GM12865 (cell line): ENCODE measurements at regions not wholly inside any gene's neighbourhood (a gene's known extent, or its start where the extent isn't known, plus 50 kb on each side); places are given as distances from the start of the nearest gene placed in this dataset.

Experiments
- DNase-seq: peaks from one replicate; pipeline ENCODE4 v3.0.0; 2010; ENCODE audit warnings: low read depth
- H3K4me3 ChIP-seq: 2 replicates; pipeline ENCODE4 v1.5.1; 2011; ENCODE audit warnings: mild to moderate bottlenecking, low read depth, low read length, control low read depth
- CTCF ChIP-seq: IDR thresholded peaks from 2 replicates; pipeline ENCODE4 v1.5.1; 2011; ENCODE audit warnings: low read length, control low read depth, low read depth, inconsistent platforms; ENCODE audit not compliant: insufficient read depth; ENCODE audit errors: missing control alignments

DNA sequence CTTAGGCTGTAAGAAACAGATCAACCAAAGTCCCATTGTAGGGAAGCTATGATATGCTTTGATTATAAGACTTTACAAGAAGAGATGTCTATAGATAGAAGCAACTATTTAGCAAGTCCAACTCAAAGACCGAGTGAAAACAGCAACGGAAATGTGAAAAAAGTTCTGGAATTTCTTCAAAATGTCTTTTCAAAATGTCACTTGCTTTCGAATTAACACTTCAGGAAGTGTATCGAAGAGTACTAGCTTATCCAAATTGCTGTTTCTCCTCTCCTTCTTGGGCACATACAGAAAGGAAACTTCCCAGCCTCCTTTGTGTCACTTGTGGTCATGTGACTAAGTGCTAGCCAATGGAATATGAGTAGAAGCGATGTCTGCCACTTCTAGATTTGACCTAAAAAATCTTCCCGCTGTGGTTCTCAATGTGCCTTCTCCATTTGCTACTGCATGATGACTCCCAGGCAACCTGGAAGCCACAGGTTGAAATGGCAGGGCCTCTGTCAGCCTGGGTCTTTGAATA is 89.9 kb downstream of the TSEN15 start:
- no peak for DNase-seq
- TF ChIP-seq CTCF, result no peak
- H3K4me3 ChIP-seq, result no peak overlapping the region

- no peak for DNase-seq
- TF ChIP-seq CTCF, result no peak
- no peak overlapping the region for H3K4me3 ChIP-seq
Observed at GRCh38 chr1:184143449-184143848, 91.9 kb downstream of the TSEN15 start.

DNA sequence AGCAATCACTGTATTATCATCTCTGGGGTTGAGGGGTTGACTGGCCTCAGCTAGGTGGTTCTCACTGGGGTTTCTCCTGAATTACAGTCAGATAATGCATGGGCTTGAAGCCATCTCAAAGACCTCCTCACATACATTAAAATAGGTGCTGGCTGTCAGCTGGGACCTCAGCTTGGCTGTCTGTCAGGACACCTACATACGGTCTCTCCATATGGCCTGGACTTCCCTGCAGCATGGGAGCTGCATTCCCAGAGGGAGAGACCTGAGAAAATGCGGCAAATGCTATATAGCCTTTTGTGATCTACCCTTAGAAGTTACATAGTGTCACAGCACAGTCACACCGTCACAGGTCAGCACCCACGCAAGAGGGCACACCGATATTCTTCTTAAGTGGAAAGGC is 93.6 kb downstream of the TSEN15 start:
- H3K4me3 ChIP-seq, result no peak overlapping the region
- DNase-seq, result no peak
- no peak for TF ChIP-seq CTCF

DNA sequence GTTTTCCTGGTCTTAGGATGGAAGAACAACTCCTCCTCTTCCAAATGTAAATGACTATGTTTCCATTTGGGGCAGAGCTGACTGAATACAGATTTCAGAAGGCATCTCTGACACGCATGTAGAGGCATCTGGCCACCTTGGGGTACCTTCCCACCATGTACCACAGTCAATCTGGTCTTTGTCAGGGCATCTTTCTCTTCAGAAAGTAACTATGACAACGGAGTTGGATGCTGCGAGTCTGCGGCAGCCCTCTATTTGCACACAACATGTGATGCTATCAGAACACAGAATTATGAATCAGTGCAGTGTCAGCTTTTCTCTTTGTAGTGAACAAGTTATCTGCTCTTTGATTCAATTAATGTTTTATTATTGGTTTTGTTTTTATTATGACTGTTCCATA is 94.7 kb downstream of the TSEN15 start:
- no peak for DNase-seq
- no peak overlapping the region for H3K4me3 ChIP-seq
- TF ChIP-seq CTCF, result no peak

DNA sequence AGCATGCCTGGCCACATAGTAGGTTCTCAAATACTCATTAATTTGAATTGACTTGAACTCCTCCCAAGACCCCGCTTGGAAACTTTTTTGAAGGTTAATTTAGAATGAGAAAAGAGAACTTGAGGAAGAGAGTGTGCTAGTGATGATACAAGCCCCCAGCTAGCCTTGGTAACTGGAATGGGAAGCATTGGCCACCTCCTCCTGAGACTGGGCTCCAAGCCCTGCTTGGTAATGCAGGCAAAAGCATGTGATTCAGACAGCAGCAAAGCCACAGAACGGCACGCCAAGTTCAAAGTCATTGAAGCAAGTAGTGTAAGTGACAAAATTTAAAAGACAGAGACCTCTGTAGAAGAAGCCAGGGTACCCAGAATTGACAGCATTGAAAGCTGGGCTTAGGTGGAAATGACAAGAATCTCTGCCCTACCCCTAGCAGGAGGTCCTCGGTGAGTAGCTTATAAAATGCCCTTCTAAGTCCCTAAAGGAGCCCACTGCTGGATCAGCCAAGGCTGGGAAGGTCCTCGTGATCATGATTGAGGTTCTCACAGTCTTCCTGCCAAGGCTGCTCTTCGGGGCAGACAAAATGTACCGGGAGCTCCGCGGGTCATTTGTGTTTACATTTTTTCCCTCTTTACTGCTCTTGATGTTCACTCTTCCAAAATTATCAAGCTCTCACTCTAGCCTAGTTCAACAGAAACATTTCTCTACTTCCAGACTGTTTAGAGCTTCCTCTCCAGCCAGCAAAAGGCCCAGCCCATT is 99.4 kb downstream of the TSEN15 start:
- TF ChIP-seq CTCF, result no peak
- no peak overlapping the region for H3K4me3 ChIP-seq
- no peak for DNase-seq

DNA sequence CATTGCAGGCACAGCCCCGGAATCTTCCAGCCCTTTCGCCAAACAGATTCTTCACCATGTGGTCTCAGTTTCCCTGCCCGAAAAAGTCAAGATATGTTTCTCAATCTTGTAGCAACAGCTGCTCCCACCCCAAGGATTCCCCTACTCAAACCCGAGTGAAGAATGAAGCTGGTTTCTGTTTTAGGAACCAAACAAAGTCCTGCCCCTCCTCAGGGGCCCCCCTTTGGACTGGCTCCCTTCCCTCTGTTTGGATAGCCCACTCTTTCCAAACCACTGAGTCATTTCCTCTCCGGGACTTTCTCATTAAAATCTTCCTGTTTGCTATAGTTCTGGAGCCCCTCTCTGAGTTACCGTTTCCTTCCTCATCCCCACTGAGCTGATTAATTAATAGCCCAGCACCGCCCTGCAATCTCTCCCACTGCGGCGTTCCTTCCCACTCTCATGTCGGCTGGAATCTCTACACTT is 100.9 kb downstream of the TSEN15 start:
- no peak overlapping the region for H3K4me3 ChIP-seq
- no peak for TF ChIP-seq CTCF
- DNase-seq, result no peak

- no peak for TF ChIP-seq CTCF
- H3K4me3 ChIP-seq, result no peak overlapping the region
- DNase-seq, result no peak
Observed at GRCh38 chr1:184152974-184153373, 101.4 kb downstream of the TSEN15 start.
